ENCODE measurements at regions not wholly inside any gene's neighbourhood (a gene's known extent, or its start where the extent isn't known, plus 50 kb on each side); places are given as distances from the start of the nearest gene placed in this dataset.
A peak's percentile ranks its signal among the peaks of the same experiment; 100 is the strongest.

- no peaks in the 10 kb centered on the region for H3K36me3 ChIP-seq (ENCODE audit: control insufficient read depth in 2 of 2, insufficient read depth in 1 of 2, low read length in 2 of 2)
- POLR2A ChIA-PET: no interaction called here
- H3K9me3 ChIP-seq (ENCODE audit: control insufficient read depth, insufficient read depth, low read depth, low read length): no peaks in the 10 kb centered on the region
- CTCF ChIA-PET: no interaction called here
- TF ChIP-seq ZFP69B (tag by site-specific recombination; IDR thresholded peaks at IDR 0.05): no peak
- no peak for TF ChIP-seq KLF17 (tag by site-specific recombination; IDR thresholded peaks at IDR 0.05)
- TF ChIP-seq SP2 (tag by site-specific recombination; IDR thresholded peaks at IDR 0.05): no peak
- no peak for TF ChIP-seq ZEB2 (tag by site-specific recombination; IDR thresholded peaks at IDR 0.05)
- TF ChIP-seq ZNF571 (tag by site-specific recombination; IDR thresholded peaks at IDR 0.05): no peak
- TF ChIP-seq, protein P1, sequence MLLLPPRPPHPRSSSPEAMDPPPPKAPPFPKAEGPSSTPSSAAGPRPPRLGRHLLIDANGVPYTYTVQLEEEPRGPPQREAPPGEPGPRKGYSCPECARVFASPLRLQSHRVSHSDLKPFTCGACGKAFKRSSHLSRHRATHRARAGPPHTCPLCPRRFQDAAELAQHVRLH (tag by site-specific recombination; IDR thresholded peaks at IDR 0.05): no peak
- no peak for TF ChIP-seq ZNF350 (tag by site-specific recombination; IDR thresholded peaks at IDR 0.05)
- H3K4me3 ChIP-seq (ENCODE audit: low read depth, low read length): no peak overlapping the region
- no peaks in the 10 kb centered on the region for H3K4me1 ChIP-seq (ENCODE audit: control insufficient read depth, insufficient read depth, low read length)
- H3K27ac ChIP-seq (ENCODE audit: extremely low read depth, low read depth, low read length): no peak overlapping the region
Observed at GRCh38 chr2:122531290-122532071, 776.0 kb downstream of the TSN start.

DNA sequence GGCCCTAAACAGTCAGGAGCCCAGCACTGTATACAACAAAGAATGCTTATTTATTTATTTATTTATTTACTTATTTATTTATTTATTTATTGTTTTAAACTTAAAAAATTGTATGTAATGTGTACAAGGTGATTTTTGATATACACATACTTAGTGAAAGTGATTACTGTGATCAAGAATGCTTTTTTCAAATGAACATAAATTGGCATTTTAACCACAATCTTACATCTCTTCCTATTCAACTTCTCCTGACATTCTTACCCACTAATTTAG, 776.6 kb downstream of the TSN start:
- ChIA-PET POLR2A (interaction anchor here (0.6 kb wide), 1 partner anchor 1954 kb away, joined by 3 read pairs; no protein-coding TSS in a partner anchor), CTCF (interaction anchor here (0.7 kb wide), 1 partner anchor 533 kb away, joined by 3 read pairs; no protein-coding TSS in a partner anchor)
- 0 out of 2 replicates have a peak, but pooled peaks have one; percentile 18 for TF ChIP-seq ZBTB8A (tag by site-specific recombination; IDR thresholded peaks at IDR 0.05)
- peak; percentile 47 for TF ChIP-seq ZNF426 (tag by site-specific recombination; IDR thresholded peaks at IDR 0.05)
- peak; percentile 24; the same call in 1 of the 2 replicates for TF ChIP-seq ZNF202 (tag by site-specific recombination; IDR thresholded peaks at IDR 0.05; ENCODE audit: borderline replicate concordance)
- TF ChIP-seq OSR2 (tag by site-specific recombination; IDR thresholded peaks at IDR 0.05): no peak
- TF ChIP-seq, protein P2, sequence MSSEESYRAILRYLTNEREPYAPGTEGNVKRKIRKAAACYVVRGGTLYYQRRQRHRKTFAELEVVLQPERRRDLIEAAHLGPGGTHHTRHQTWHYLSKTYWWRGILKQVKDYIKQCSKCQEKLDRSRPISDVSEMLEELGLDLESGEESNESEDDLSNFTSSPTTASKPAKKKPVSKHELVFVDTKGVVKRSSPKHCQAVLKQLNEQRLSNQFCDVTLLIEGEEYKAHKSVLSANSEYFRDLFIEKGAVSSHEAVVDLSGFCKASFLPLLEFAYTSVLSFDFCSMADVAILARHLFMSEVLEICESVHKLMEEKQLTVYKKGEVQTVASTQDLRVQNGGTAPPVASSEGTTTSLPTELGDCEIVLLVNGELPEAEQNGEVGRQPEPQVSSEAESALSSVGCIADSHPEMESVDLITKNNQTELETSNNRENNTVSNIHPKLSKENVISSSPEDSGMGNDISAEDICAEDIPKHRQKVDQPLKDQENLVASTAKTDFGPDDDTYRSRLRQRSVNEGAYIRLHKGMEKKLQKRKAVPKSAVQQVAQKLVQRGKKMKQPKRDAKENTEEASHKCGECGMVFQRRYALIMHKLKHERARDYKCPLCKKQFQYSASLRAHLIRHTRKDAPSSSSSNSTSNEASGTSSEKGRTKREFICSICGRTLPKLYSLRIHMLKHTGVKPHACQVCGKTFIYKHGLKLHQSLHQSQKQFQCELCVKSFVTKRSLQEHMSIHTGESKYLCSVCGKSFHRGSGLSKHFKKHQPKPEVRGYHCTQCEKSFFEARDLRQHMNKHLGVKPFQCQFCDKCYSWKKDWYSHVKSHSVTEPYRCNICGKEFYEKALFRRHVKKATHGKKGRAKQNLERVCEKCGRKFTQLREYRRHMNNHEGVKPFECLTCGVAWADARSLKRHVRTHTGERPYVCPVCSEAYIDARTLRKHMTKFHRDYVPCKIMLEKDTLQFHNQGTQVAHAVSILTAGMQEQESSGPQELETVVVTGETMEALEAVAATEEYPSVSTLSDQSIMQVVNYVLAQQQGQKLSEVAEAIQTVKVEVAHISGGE (tag by site-specific recombination; conservative IDR thresholded peaks at IDR 0.05; ENCODE audit: low read depth): peak; percentile 39; the same call in 1 of the 2 replicates
- peak; percentile 45 for TF ChIP-seq ZNF518A (tag by site-specific recombination; conservative IDR thresholded peaks at IDR 0.05; ENCODE audit: low read depth)
- TF ChIP-seq, protein P3, sequence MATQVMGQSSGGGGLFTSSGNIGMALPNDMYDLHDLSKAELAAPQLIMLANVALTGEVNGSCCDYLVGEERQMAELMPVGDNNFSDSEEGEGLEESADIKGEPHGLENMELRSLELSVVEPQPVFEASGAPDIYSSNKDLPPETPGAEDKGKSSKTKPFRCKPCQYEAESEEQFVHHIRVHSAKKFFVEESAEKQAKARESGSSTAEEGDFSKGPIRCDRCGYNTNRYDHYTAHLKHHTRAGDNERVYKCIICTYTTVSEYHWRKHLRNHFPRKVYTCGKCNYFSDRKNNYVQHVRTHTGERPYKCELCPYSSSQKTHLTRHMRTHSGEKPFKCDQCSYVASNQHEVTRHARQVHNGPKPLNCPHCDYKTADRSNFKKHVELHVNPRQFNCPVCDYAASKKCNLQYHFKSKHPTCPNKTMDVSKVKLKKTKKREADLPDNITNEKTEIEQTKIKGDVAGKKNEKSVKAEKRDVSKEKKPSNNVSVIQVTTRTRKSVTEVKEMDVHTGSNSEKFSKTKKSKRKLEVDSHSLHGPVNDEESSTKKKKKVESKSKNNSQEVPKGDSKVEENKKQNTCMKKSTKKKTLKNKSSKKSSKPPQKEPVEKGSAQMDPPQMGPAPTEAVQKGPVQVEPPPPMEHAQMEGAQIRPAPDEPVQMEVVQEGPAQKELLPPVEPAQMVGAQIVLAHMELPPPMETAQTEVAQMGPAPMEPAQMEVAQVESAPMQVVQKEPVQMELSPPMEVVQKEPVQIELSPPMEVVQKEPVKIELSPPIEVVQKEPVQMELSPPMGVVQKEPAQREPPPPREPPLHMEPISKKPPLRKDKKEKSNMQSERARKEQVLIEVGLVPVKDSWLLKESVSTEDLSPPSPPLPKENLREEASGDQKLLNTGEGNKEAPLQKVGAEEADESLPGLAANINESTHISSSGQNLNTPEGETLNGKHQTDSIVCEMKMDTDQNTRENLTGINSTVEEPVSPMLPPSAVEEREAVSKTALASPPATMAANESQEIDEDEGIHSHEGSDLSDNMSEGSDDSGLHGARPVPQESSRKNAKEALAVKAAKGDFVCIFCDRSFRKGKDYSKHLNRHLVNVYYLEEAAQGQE (tag by site-specific recombination; IDR thresholded peaks at IDR 0.05): 0 out of 2 replicates have a peak, but pooled peaks have one; percentile 25
- TF ChIP-seq, protein P4, sequence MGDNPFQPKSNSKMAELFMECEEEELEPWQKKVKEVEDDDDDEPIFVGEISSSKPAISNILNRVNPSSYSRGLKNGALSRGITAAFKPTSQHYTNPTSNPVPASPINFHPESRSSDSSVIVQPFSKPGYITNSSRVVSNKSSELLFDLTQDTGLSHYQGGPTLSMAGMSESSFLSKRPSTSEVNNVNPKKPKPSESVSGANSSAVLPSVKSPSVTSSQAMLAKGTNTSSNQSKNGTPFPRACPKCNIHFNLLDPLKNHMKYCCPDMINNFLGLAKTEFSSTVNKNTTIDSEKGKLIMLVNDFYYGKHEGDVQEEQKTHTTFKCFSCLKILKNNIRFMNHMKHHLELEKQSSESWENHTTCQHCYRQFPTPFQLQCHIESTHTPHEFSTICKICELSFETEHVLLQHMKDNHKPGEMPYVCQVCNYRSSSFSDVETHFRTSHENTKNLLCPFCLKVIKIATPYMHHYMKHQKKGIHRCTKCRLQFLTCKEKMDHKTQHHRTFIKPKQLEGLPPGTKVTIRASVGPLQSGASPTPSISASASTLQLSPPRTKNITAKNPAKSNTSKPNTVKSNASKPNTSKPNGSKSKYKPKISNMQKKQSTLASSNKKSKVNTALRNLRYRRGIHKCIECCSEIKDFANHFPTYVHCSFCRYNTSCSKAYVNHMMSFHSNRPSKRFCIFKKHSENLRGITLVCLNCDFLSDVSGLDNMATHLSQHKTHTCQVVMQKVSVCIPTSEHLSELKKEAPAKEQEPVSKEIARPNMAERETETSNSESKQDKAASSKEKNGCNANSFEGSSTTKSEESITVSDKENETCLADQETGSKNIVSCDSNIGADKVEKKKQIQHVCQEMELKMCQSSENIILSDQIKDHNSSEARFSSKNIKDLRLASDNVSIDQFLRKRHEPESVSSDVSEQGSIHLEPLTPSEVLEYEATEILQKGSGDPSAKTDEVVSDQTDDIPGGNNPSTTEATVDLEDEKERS (tag by site-specific recombination; IDR thresholded peaks at IDR 0.05): no peak
- TF ChIP-seq ZNF140 (tag by site-specific recombination; IDR thresholded peaks at IDR 0.05): peak; percentile 43; the same call in 1 of the 2 replicates

More for the DNA sequence above, 776.6 kb downstream of the TSN start:
- Histone ChIP-seq H3K9me3 (ENCODE audit: control insufficient read depth, insufficient read depth, low read depth, low read length) (no peaks in the 10 kb centered on the region), H3K36me3 (ENCODE audit: control insufficient read depth in 2 of 2, insufficient read depth in 1 of 2, low read length in 2 of 2) (no peaks in the 10 kb centered on the region), H3K4me3 (ENCODE audit: low read depth, low read length) (no peak overlapping the region), H3K4me1 (ENCODE audit: control insufficient read depth, insufficient read depth, low read length) (no peaks in the 10 kb centered on the region), H3K27ac (ENCODE audit: extremely low read depth, low read depth, low read length) (no peak overlapping the region)
